Glomerular visceral epithelial cell (primary cell): ENCODE measurements at regions not wholly inside any gene's neighbourhood (a gene's known extent, or its start where the extent isn't known, plus 50 kb on each side); places are given as distances from the start of the nearest gene placed in this dataset.

Experiments used
- DNase-seq: peaks from one replicate; pipeline ENCODE4 v3.0.0-alpha.2; 2016; ENCODE audit errors: extremely low spot score

DNA sequence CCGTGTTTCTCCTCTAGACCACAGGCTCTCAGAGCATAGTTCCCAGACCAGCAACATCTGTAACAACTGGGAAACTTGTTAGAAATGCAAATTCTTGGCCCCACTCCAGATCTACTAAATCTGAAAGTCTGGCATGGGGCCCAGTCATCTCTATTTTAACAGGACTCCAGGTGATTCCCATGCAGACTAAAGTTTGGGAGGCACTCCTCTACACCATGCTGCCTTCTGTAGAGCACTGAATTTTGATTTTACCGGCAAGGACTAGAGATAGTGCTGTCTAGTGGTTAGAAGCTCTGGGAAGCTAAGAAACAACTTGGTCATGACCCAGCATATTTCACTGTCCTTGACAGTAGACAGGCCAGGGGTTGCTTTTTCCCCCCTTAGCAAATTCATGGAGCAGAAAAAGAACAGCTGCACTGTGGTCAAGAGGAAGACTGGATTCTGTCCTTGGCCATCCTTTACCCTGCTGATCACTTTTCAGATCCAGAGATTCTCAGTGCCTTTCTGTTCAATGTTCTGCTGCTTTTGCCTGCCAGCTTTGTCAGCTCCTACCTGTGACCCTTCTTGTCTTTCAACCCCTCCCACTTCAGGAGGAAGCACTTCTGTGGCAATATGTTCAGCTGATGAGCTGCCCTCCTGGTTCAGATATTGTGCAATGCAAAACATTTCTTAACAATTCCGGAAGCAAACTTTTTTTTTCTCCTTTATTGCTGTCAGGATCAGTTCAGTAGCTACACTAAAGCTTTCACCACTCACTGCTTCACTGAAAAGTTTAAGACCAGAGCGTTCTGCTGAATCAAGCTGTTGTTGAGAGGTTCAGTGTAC is 133.8 kb upstream of the NUDT4 start:
- peak; percentile 5 for DNase-seq

DNA sequence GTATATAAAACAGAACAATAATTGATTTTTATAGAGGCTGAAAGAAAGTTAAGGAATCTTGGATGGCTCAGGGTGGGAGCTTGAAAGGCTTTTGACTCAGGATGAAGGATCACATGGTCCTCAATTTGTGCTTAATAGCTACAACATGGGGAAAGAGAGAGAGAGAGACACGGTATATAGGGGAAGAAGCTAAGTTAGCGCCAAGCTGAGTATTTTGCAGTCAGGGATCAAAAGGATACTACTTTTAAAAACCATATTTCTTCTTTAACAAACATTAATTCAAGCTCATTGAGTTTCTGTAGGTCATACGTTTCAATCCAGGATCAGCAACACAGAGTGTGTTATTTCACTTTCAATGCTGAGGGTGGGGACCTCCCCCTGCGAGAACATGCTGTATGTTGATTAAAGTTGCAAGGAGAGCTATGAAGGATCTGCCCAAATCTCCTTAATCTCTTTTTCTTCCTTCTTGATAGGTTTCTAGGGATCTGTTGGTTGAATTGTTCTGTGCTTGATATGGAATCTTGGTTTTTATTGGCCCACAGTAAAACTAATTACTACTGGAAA is 133.1 kb upstream of the NUDT4 start:
- DNase-seq, result no peak

GRCh38 chr12:93245543-93245942 is 132.2 kb upstream of the NUDT4 start:
- DNase-seq, result no peak

GRCh38 chr12:93247313-93247991 is 130.3 kb upstream of the NUDT4 start:
- no peak for DNase-seq

DNA sequence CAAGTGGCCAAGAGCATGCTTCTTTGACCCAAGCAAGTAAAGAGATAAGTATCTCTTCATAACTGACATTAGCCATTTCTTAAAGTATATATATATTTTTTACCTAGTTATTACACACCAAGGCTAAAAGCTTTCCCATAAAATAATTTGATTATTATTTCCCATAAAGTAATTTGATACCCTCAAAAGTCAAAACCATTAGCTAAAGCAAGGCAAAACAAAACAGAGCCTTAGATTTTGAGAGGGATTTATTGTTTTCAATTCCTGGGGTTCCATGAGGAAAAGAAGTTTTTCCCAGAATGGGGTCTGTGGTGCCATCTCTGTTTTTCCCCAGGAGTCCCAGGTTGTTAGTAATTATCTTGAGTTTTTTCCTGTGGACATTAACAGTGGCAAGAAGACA is 125.5 kb upstream of the NUDT4 start:
- DNase-seq, result no peak

- no peak for DNase-seq
Measured at GRCh38 chr12:93254911-93255310, 122.8 kb upstream of the NUDT4 start.

DNA sequence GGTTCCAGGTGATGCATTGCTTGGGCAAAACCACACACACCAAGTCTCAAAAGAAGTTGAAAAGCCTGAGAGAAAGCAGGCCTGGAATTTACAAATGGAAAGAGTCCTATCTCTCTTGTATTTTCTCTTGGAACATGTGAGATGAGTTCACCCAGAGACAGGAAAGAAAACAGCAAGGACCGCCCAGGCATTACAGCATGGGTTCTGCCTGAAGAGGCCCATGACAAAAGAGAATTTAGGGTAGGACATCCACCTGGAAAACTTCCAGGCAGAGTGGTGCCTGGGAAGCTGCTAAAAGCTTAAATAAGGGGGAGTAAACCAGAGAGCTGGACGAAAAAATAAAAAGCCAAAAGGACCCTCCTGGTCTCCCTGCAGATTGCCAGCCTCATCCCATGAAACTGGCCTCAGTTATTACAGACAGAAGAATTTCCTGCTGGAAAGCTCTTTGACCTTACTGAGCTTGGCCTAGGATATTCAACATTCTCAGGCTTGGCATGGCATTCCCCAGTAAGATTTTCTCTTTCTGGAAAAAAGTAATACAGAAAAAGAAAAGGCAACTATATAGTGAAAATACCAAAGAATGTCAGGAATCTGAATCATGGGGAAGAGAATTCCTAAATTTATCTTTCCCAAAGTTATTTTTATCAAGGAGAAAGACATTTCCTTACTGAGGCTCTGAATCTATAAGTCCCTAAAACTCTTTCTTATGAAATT is 121.3 kb upstream of the NUDT4 start:
- DNase-seq, result no peak

- no peak for DNase-seq
Measured at GRCh38 chr12:93261505-93262094, 116.1 kb upstream of the NUDT4 start.

DNA sequence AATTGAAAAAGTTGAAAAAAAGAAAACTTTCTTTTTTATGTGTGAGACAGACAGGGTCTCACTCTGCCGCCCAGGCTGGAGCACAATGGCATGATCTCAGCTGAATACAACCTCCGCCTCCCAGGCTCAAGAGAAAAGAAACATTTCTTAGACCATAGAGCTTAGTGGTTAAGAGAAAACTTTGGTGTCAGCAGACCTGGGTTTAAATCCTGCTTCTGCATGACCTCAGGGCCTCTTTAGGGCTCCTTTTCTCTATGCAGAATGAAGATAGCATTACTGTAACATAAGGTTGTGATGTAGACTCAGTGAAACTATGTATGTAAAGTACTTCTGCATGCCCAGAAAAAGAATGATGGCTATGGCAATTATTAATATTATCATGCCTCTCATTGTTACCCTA is 104.7 kb upstream of the NUDT4 start:
- no peak for DNase-seq

DNA sequence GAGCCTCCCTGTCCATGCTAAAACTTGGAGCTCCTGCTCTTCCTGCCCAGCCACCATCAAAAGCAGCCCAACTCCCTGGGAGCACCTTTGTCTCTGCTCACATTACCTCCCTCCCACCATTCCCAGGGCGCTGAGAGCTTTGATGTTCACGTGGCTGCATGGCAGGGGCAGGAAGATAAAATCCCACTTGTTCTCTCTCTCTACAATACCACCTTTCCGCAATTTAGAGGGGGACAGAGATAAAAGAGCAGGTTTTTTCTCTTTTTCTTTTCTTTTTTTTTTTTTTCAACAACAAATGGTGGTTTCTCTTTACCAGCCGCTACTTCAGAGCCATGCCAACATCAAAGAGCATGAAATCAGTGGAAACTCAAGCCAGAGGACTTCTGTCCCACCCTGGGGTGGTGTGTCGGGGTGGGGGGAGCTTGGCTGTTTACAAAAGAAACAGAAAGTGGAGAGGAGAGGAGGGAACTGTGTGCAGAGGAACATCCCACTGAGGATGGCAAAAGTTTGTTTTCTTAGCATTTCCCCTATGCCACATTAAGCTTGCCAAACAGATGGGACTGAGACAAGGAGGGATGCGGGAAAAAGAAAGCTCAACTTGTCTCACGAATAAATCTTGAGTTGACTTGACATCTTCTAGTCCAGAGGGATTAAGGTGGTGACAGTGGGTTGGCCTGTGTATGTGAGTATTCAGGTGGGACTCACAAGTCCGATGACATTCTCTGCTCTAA is 103.7 kb upstream of the NUDT4 start:
- DNase-seq, result no peak

DNA sequence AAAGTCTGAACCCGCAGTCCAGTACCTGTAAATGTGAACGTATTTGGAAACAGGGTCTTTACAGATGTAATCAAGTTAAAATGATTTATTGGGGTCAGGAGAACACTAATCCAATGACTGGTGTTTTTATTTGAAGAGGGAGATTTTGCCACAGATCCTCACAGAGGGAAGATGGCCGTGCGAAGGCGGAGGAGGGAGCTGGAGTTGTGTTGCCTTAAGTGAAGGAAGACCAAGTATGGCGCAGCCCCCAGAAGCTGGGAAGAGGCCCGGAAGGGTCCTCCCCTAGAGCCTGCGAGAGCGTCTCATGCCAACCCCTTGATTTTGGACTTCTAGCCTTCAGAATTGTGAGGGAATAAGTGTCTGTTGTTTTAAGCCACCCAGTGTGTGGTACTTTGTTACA is 102.8 kb upstream of the NUDT4 start:
- no peak for DNase-seq

DNA sequence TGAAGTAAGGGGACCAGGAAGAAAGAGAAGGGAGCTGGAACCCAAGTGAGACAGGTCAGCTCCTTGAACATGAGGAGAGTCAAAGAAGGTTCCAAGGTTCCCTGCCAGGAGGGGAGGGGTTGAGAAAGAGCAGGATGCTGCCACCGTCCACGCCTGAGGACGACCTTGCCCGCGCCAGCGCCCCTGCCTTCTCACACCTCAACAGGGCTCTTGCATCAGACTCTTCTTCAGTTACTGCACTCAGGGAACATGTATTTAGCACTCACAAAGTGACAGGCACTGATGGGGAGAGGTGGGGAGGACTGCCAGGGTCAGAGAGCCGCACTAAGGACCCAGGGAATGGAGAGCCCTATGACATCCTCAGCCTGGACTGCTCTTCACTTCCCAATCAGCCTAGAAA is 102.1 kb upstream of the NUDT4 start:
- no peak for DNase-seq

- no peak for DNase-seq
Measured at GRCh38 chr12:93279565-93280412, 97.9 kb upstream of the NUDT4 start.

DNA sequence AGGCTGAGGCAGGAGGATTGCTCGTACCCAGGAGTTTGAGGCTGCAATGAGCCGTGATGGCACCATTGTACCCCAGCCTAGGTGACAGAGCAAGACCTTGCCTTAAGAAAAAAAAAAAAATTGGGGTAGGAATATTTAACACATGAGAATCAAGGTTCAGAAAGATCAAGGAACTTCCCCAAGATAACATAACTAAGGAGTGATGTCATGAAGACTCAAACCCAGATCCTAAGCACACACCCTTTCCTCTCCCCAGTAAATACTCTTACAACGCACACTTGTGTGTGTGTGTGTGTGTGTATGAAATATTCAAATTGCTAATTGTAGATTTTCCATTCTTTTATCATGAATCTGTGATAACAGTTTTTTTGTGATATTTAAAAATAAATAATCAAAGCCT is 90.6 kb upstream of the NUDT4 start:
- no peak for DNase-seq

GRCh38 chr12:93288626-93289025 is 89.1 kb upstream of the NUDT4 start:
- DNase-seq, result no peak

DNA sequence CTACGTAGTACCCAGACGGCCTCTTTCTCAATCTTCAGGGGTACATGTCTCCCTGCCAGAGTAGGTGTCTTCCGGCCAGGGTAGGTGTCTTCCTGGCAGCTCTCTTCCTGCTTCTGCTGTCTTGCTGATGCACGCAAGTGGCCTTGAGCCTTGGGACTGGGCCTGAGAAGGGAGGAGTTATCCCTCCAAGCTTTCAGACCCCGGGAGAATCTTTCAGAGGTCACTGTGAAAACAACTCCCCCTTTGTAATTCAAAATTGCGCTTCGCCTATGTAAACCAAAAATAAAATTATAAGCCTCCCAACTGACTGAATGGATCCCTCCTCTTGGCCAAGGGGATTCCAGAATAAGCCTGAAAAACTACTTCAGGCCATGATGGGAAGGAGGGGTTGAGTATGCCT is 87.3 kb upstream of the NUDT4 start:
- DNase-seq, result no peak

- DNase-seq, result no peak
Measured at GRCh38 chr12:93292213-93292612, 85.5 kb upstream of the NUDT4 start.

DNA sequence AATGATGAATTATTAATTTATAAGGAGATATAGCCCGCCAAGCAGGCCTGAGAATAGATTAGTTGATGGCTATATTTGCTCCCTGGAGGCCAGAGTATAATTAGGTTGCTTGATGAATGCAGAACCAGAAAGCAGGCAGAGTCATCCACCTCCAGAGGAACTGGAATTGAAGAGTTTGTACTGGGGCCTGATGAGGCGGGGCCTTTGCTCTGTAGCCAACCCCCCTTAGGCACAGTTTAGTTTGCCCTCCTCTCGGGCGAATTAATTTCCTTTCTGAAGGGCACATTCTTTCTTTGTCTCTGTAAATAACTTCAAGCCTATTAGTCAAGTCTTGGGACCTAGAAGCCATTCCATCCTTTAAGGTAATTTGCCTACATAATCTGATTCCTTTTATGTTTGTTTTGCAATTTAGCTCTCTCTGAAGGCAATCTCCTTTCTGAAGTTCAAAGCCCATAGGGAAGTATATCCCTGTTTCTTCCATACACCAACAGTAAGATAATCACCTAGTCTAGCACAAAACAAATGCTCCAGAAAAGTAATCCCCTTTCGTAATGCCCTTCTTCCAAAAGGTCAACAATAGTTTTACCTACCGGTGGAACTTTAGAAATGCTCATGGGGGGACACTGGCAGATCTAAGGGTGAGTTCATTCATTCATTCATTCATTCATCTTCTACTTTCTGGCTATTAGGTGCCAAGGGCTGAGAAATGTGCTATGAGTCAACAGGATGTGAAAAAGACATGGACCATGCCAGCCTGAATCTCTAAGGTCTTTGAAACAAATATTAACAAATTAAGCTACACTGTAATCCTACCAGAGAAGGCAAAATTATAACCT is 84.8 kb upstream of the NUDT4 start:
- no peak for DNase-seq

GRCh38 chr12:93297032-93297431 is 80.7 kb upstream of the NUDT4 start:
- DNase-seq, result no peak

GRCh38 chr12:93297536-93297935 is 80.2 kb upstream of the NUDT4 start:
- DNase-seq, result no peak
